ENCODE measurements at regions not wholly inside any gene's neighbourhood (a gene's known extent, or its start where the extent isn't known, plus 50 kb on each side); places are given as distances from the start of the nearest gene placed in this dataset.

- ATAC-seq (replicated peaks): no peak
- H3K27ac Mint-ChIP-seq: no peak overlapping the region
- no peaks in the 10 kb centered on the region for H3K27me3 Mint-ChIP-seq
- no peaks in the 10 kb centered on the region for H3K36me3 Mint-ChIP-seq (ENCODE audit: low read depth)
- H3K9me3 Mint-ChIP-seq: no peaks in the 10 kb centered on the region
- no peak overlapping the region for H3K4me3 Mint-ChIP-seq
- H3K4me1 Mint-ChIP-seq: no peaks in the 10 kb centered on the region
These were observed 51.2 kb upstream of the ABI1 start for GRCh38 chr10:26911811-26912461.
